KOPT-K1 (cell line): ENCODE measurements at regions not wholly inside any gene's neighbourhood (a gene's known extent, or its start where the extent isn't known, plus 50 kb on each side); places are given as distances from the start of the nearest gene placed in this dataset.

Experiments used
- H3K27ac ChIP-seq: fragments of 200-600 bp; sonication (generic); 2 replicates; pipeline ENCODE4 v1.5.1; 2016; ENCODE audit warnings: antibody characterized with exemption, mild to moderate bottlenecking, low read depth, low read length; ENCODE audit not compliant: poor library complexity, severe bottlenecking
- H3K36me3 ChIP-seq: fragments of 200-600 bp; sonication (generic); 2 replicates; pipeline ENCODE4 v1.5.1; 2017; ENCODE audit warnings: antibody characterized with exemption, mild to moderate bottlenecking, low read length, moderate library complexity; ENCODE audit not compliant: insufficient read depth
- H3K9me3 ChIP-seq: fragments of 200-600 bp; sonication (generic); 2 replicates; pipeline ENCODE4 v1.5.1; 2017; ENCODE audit warnings: antibody characterized with exemption, low read length, mild to moderate bottlenecking; ENCODE audit not compliant: insufficient read depth, poor library complexity, severe bottlenecking

GRCh38 chr15:52960283-52960682 is 170.1 kb upstream of the ONECUT1 start:
- Histone ChIP-seq H3K9me3 (no peaks in the 10 kb centered on the region), H3K27ac (no peak overlapping the region), H3K36me3 (no peaks in the 10 kb centered on the region)

- no peak overlapping the region for H3K27ac ChIP-seq
- no peaks in the 10 kb centered on the region for H3K36me3 ChIP-seq
- no peaks in the 10 kb centered on the region for H3K9me3 ChIP-seq
These were observed 153.6 kb upstream of the ONECUT1 start for GRCh38 chr15:52943746-52944145.

GRCh38 chr15:52936489-52936888 is 146.4 kb upstream of the ONECUT1 start:
- Histone ChIP-seq H3K36me3 (no peaks in the 10 kb centered on the region), H3K27ac (no peak overlapping the region), H3K9me3 (no peaks in the 10 kb centered on the region)

GRCh38 chr15:52925130-52925529 is 135.0 kb upstream of the ONECUT1 start:
- Histone ChIP-seq H3K36me3 (no peaks in the 10 kb centered on the region), H3K9me3 (no peaks in the 10 kb centered on the region), H3K27ac (no peak overlapping the region)

- Histone ChIP-seq H3K27ac (no peak overlapping the region), H3K9me3 (no peaks in the 10 kb centered on the region), H3K36me3 (no peaks in the 10 kb centered on the region)
These were observed 134.5 kb upstream of the ONECUT1 start for GRCh38 chr15:52924630-52925029.

- no peaks in the 10 kb centered on the region for H3K36me3 ChIP-seq
- H3K27ac ChIP-seq = no peak overlapping the region
- H3K9me3 ChIP-seq = no peaks in the 10 kb centered on the region
These were observed 133.5 kb upstream of the ONECUT1 start for GRCh38 chr15:52923626-52924025.

- H3K9me3 ChIP-seq = no peaks in the 10 kb centered on the region
- no peaks in the 10 kb centered on the region for H3K36me3 ChIP-seq
- no peak overlapping the region for H3K27ac ChIP-seq
These were observed 132.7 kb upstream of the ONECUT1 start for GRCh38 chr15:52922871-52923270.

GRCh38 chr15:52912172-52912571 is 122.0 kb upstream of the ONECUT1 start:
- no peaks in the 10 kb centered on the region for H3K36me3 ChIP-seq
- no peak overlapping the region for H3K27ac ChIP-seq
- H3K9me3 ChIP-seq = no peaks in the 10 kb centered on the region

- H3K9me3 ChIP-seq = no peaks in the 10 kb centered on the region
These were observed 103.2 kb upstream of the ONECUT1 start for GRCh38 chr15:52893338-52893737.

GRCh38 chr15:52879904-52880303 is 89.8 kb upstream of the ONECUT1 start:
- Histone ChIP-seq H3K9me3 (no peaks in the 10 kb centered on the region), H3K27ac (no peak overlapping the region), H3K36me3 (no peaks in the 10 kb centered on the region)

More at GRCh38 chr15:52893338-52893737, 103.2 kb upstream of the ONECUT1 start:
- Histone ChIP-seq H3K27ac (no peak overlapping the region), H3K36me3 (no peaks in the 10 kb centered on the region)

- no peaks in the 10 kb centered on the region for H3K9me3 ChIP-seq
- no peaks in the 10 kb centered on the region for H3K36me3 ChIP-seq
- H3K27ac ChIP-seq = no peak overlapping the region
These were observed 89.0 kb upstream of the ONECUT1 start for GRCh38 chr15:52879145-52879544.

- Histone ChIP-seq H3K27ac (no peak overlapping the region), H3K9me3 (no peaks in the 10 kb centered on the region)
These were observed 87.0 kb upstream of the ONECUT1 start for GRCh38 chr15:52876991-52877663.

GRCh38 chr15:52872036-52872818 is 82.1 kb upstream of the ONECUT1 start:
- H3K27ac ChIP-seq = no peak overlapping the region

More at GRCh38 chr15:52876991-52877663, 87.0 kb upstream of the ONECUT1 start:
- no peaks in the 10 kb centered on the region for H3K36me3 ChIP-seq

GRCh38 chr15:52870015-52870414 is 79.9 kb upstream of the ONECUT1 start:
- Histone ChIP-seq H3K9me3 (no peaks in the 10 kb centered on the region), H3K36me3 (no peaks in the 10 kb centered on the region), H3K27ac (no peak overlapping the region)

More at GRCh38 chr15:52872036-52872818, 82.1 kb upstream of the ONECUT1 start:
- Histone ChIP-seq H3K9me3 (no peaks in the 10 kb centered on the region), H3K36me3 (no peaks in the 10 kb centered on the region)

GRCh38 chr15:52866698-52867097 is 76.6 kb upstream of the ONECUT1 start:
- no peak overlapping the region for H3K27ac ChIP-seq
- no peaks in the 10 kb centered on the region for H3K9me3 ChIP-seq
- no peaks in the 10 kb centered on the region for H3K36me3 ChIP-seq

GRCh38 chr15:52862677-52863076 is 72.5 kb upstream of the ONECUT1 start:
- H3K36me3 ChIP-seq = no peaks in the 10 kb centered on the region
- H3K9me3 ChIP-seq = no peaks in the 10 kb centered on the region
- no peak overlapping the region for H3K27ac ChIP-seq
